HG03460 (cell line): ENCODE measurements at regions not wholly inside any gene's neighbourhood (a gene's known extent, or its start where the extent isn't known, plus 50 kb on each side); places are given as distances from the start of the nearest gene placed in this dataset.

Source experiments
- ATAC-seq: cut with Tn5 transposase; IDR thresholded peaks from one replicate; pipeline ENCODE4 v1.9.1; 2021; ENCODE audit not compliant: unreplicated experiment

DNA sequence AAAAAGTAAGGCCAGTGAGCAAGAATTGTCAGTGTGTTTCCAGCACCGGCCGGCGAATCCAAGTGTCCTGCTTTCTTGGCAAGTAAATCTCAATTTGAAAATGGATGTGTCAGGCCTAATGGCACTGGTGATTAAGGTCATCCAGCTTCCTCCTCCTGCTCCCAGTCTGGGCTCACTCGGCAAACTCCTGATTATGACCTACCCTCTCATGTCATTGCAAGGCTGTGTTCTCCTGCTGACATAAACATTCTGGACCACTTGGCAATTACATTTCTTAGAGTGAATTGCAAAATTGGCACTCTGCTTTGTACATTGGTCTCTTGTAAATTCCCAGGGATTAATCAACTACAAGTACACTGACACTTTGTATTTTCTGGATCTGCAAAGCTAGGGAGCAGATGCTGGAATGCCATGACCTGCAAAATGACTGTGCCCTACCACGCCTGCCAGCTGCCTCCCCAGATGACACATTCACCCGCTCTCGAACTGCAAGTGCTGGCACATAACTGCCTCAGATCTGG is 473.8 kb downstream of the KIF20B start:
- no peak for ATAC-seq

DNA sequence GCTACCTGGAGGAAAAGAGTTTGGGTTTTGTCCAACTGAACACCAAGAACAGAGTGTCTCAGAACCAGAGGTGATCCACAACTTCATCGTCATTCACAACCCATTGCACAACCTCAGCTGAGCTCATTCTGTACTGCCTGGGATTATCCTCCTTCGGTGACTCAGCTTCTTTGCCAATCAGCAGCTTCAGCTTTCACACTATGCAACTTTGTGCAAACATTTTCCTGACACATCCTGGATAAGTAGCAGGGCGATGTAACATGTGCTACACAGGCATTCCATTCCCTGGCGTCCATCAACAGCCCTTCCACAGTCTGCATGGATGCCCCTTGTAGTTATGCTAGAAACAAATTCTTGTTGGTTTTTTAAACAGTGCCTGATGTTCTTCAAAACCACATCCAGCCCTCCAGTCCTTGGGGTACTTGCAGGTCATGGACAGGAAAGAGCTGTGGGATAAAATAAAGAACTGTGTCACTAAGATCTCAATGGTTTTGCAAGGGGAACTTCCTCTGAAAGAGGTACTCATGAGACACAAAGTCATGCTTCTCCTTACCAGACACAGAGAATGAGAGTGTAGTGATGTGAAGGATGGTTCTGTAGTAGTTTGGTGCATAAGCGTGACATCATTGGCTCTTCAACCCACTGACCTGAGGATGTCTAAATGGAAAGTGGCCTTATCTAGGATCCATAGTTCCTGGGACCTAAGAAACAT is 478.5 kb downstream of the KIF20B start:
- no peak for ATAC-seq

DNA sequence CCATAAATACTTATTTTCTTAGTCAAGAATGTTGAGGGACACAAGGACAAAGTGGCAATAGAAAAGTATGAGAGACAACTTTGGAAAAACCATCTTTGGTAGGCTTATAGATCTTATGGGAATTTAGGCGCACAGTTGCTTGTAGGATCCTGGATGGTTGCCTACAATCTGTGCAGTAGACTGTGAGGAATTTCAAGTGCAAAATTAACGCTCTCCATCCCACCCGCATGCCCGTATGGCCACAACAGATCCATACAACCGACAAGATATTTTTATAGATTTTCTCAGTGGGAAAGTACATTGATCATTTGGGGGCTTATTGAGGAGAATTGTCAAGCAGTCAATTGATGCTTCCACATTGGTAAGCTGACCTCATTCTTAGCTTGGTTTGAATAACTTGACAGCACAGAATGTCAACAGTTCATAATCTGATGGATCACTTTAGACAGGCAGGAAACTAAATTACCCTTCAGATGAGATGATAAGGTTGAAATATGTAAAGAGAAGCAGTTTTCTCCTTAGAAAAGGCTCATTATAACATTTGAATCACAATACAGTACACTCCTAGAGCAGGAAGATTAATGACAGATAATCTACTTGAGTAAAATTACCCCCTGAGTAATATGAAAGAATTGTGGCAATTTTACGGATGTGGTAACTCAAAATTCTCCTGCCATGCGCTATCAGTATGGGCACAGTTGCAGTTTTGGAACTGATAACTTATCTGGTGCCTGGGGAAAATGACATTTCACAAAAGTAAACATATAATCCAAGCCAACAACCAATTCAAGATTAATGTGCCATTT is 479.7 kb downstream of the KIF20B start:
- no peak for ATAC-seq

- ATAC-seq, result no peak
These were observed 491.4 kb downstream of the KIF20B start for GRCh38 chr10:90192825-90193224.

DNA sequence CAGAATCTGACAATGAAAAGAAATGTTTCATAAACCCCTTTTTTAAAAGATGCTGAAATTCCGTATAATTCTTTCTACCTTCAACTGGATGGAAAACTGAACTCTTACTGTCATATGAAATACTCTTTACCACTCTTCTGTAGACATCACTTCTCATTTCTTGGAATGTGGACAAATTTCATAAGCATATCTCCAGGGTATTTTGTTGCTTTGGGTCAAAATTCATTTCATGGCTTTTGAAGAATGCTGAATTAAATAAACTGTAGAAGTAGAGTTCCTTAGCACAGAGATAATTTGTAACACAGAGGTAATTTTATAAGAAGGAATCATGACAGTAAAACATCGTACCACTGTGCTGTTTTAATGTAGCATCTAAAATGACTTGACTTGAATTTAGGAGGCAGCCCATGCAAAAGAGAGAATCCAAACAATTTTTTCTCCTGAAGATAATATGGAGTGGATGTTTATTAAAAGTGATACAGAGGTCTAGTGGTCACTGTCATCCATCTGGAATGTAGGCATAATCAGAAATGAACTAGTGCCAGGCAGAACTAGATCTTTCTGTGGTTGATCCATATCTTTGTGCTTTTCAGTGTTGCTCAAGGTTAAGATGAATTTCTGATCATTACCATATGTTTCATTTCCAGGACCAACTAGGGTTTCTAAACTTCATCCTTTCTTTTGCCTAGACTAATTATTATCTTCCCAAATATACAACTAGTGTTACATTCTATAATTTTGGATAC is 492.0 kb downstream of the KIF20B start:
- no peak for ATAC-seq

DNA sequence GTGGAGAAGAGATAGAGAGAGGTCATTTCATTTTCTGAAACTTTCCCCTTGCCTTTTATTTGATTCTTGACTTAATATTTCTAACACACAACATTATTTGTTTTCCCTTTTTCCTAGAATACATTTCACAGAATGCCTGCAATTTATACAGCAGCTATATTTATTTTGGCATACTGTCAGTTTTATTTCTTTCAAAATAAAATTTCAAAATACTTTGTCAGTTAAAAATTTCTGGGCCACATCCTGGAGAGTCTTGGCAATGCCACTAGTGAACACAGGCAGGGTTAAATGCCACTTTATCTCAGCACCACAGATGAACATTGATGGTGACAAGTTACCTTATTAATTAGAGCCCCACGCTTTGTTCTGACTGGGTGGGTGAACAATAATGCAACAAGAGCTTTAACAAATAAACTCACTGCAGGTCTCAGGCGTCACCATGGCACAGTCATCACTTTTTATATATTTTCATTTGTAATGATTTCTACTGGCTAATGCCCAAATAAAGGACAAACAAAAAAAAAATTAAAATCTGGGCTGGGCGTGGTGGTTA is 494.0 kb downstream of the KIF20B start:
- ATAC-seq, result no peak

GRCh38 chr10:90197766-90198165 is 496.4 kb downstream of the KIF20B start:
- ATAC-seq, result no peak

GRCh38 chr10:90199093-90199492 is 497.7 kb downstream of the KIF20B start:
- ATAC-seq, result no peak

DNA sequence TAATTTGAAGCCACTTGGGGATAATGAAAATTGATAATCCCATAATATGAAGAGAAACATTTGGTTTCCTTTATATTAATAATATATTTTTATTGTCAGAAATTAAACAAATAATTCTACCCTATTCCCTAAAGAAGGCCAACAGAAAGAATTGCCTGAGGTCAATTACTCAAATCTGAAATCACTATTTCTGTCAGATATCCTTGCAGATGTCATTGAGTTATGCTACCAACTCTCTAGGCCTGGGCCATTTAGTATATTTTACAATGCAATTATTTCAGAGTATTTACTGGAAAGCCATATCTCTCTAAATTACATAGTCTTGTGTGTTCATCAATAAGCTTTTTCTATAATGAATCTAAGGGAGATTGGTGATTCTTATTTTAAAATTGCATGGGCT is 498.1 kb downstream of the KIF20B start:
- no peak for ATAC-seq

- no peak for ATAC-seq
These were observed 503.0 kb downstream of the KIF20B start for GRCh38 chr10:90204131-90204955.

GRCh38 chr10:90204956-90205314 is 503.5 kb downstream of the KIF20B start:
- no peak for ATAC-seq

DNA sequence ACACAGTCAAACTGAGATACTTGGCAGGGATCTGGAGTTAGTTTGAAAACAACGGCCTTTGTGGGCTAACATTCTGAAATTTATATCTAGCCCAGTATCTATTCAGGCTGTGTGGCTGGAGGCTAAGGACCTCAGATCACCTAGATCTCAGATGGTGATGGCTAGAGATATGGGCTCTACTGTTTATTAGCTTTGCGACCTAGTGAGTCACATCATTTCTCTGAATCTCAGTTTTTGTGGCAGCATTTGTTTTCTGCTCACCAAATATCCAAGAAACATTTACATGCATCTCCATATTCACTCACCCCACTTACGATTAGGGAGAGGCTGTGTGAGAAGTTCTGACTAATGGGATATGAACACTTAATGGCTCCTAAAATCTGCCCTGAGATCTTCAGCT is 503.9 kb downstream of the KIF20B start:
- no peak for ATAC-seq

DNA sequence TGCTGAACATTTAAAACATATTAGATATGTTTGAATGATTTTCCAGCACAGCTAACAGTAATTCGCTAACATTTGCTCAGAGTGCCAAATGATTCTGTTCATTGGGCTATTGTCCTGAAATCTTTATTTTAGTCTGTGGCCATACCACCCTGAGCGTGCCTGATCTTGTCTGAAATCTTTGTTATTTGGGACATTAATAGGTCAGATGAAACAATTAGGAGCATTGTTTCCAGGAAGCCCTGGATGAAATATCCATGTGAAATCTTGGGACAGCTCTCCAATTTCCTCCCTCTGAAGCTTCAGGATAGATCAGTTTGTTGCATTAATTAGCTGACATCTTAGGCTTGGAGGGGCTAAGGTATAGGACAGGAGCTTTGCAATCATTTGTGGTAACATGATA is 512.0 kb downstream of the KIF20B start:
- ATAC-seq, result no peak

- ATAC-seq, result no peak
These were observed 517.5 kb downstream of the KIF20B start for GRCh38 chr10:90218846-90219245.

DNA sequence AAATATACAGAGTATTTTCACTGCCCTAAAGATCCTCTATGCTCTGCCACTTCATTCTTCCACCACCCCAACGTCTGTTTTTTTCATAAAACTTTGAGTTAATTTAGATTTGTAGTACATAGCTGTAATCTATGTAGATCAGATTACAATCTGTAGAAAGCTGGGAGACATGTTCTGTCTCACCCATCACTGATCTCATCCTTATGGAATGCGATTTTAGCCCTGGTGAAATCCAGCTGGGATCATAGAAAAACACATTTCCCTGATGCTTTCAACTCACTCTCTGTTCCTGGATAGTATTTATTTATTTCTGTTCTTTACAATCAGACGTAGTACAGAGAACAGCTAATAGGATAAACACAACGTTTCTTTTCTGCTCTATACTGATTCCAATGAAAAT is 521.0 kb downstream of the KIF20B start:
- ATAC-seq, result no peak

DNA sequence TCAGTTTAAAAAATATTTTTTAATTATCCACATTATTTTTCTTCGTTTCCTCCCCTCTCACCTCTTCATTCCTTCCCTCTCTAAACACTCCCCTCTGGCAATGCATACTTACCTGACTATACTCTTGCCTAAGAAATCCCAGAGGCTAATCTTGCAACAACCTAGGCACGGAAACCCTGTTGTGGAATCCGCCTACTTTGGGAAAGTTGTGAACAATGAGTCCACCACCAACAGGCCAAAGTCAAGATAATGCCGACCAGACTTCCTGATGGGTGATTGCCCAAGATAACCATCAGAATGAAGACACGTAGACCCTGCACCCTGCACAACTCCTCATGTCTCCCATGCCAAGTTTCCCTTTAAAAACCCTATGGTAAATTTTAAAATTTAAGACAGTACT is 521.5 kb downstream of the KIF20B start:
- no peak for ATAC-seq

DNA sequence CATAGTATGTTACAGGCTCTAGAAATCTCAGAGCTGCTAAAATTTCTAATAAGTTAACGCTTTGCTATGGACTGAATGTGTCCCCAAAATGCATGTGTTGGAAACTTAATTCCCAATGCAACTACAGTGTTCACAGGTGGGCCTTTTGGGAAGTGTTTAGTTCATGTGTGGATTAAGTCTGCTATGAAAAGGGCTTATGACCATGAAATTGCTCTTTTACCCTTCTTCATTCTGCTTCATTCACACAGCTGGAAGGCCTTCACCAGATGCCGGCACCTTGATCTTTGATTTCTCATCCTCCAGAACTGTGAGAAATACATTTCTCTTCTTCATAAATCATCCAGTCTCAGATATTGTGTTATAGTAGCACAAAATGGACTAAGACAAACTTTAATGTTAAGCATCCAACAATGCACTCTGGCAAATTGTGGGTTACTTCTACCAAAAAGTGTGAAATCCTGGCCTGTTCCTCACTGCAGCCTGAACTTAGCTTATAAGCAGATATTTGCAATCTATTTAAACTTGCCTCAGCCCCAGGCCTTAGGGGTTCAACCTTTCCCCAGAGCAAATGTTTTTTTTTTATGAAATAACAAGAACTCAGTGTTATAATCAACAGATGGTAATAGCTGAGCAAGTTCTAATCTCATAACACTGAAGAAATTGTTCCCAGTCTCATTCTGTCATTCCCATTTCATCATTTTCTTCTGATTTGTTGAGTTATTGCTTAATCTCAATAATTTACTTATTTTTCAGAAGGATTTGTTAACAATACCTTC is 523.6 kb downstream of the KIF20B start:
- ATAC-seq, result no peak

DNA sequence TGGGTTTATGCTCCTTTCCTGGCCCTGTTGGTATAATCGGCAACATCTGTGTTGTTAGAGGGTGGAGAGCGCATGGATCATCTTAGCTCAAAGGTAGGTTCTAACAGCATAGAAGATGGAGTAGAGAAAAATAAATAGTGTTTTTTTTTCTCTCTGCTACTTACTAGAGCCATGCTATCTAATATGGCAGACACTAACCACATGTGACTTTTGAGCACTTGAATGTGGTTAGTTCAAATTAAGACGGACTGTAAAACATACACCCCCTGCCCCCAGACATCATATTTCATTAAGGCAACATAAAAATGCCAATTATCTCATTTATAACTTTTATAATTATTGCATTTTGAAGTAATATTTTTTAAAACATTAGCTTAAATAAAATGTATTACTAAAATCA is 525.1 kb downstream of the KIF20B start:
- ATAC-seq, result no peak

- no peak for ATAC-seq
These were observed 525.8 kb downstream of the KIF20B start for GRCh38 chr10:90227217-90227656.

DNA sequence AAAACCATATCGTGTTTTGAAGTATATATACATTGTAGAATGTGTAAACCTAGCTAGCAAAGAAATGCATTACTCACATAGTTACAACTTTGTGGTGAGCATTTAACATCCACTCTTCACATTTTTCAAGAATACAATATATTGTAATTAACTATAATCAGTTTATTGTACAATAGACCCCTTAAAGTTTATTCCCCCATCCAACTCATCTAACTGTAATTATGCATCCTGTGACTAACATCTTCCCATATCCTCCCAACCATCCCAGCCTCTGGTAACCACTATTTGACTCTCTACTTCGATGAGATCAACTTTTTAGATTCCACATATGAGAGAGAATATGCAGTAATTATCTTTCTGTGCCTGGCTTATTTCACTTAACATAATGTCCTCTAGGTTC is 526.4 kb downstream of the KIF20B start:
- no peak for ATAC-seq
